ENCODE measurements at regions not wholly inside any gene's neighbourhood (a gene's known extent, or its start where the extent isn't known, plus 50 kb on each side); places are given as distances from the start of the nearest gene placed in this dataset.
"Not testable (repeated sequence)": the region's sequence is repeated elsewhere in the genome, so short reads cannot be mapped to it uniquely, and the experiment has no call there.

DNA sequence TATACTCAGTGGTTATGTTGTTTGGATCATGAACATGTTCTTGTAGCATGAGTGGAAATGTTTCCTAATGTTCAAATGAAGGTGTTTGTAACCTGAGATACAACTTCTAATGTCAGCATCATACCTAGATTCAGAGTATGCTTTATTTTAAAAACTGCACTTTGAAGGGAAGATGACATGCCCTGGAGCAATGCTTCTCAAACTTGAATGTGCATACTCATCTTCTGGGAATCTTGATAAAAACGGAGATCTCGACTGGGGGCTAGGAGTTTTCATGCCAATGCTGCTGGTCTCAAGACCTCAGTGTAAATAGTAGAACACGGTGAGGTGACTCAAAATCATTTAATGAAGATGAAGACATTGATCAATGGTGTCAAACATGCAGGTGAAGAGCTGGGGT, 440.0 kb upstream of the NOX3 start:
- in situ Hi-C loops (cut with MboI; ENCODE audit: low sequenced_read_pairs), result no loop called here

DNA sequence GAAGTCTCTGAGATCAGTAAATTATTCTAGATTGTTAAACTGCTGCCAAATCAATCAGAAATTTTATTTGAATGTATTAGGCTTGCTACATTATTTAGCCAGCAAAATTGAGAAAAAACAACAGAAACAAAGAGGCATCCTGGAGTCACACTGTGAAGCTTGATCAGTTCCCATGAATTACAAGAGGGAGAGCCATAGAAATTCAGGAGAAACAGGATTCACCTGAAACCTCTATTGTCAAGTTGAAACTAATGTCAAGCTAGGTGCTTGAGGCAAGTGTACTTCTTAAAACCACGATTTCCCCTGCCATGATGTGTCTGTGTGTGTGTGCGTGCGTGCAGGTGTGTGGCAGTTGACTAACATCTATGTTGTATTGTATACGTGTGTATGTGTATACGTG, 439.1 kb upstream of the NOX3 start:
- in situ Hi-C loops (cut with MboI; ENCODE audit: low sequenced_read_pairs), result no loop called here

DNA sequence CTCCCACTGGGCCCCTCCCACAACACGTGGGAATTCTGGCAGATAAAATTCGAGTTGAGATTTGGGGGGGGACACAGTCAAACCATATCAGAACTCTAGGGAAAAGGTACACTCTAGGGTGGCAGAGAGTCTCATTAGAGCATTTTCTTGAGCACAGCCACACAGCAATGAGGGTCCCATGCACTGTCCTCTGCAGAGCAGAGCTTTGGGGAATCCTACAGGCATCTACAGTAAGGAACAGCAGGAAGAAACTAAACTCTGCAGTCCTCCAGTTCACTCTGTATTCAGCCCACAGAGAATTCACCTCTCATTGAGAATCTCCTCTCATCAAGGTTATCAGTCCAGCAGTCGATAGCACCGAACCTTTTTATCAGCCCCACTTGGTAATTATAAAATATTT, 438.6 kb upstream of the NOX3 start:
- in situ Hi-C loops (cut with MboI; ENCODE audit: low sequenced_read_pairs), result no loop called here

DNA sequence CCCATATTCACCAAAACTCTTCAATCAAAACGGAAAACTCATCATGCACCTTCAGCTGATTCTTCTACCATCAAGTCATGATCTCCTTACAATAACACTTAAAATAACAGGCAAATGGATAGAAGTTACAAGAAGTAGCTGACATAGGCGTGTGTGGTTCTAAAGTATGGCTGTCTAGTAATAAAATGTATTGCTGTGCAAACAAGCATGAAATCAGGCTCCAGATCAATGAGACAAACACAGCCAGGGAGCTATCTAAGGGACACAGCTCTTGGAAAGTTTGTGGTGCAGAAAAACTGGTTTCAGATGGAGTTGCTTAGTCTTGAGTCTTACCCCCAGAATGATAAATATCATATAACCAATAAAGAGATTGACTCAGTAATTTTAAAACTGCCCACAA, 434.8 kb upstream of the NOX3 start:
- in situ Hi-C loops (cut with MboI; ENCODE audit: low sequenced_read_pairs), result no loop called here

DNA sequence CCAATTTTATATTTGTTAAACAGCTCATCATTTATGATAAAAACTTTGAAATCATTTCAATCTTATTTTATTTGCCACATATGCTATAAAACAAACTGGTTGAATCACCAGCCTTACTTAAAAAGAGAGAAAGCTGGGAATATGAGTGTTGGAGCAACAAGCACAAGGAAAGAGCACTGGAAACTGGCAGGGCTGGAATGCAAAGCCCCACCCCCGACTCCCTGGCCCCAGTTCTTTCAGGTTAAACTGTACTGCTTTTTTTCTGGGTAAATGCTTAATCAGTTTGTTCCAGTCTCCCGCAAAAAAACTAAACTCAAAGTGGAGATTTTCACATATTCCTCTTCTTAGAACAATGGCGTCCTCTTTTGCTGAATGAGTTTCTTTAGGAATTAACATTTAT, 433.8 kb upstream of the NOX3 start:
- in situ Hi-C loops (cut with MboI; ENCODE audit: low sequenced_read_pairs), result no loop called here

DNA sequence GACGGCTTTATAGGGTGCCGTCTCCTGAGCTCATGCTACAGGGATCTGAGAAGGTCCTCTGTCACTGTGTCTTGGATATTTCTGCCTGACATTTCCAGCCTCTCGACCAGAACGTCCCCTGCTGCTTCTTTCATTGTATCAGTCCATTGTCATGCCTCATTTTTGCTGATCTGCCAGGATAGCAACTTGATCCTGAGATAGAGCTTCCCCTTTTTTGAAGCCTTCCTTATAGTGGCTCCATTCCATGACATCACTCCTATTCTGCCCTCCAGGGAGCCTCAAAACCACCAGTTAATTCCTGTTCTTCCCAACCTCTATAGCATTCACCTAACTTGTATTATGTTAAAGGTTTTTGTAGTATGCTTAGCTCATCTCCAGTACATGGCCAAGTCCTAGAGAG, 431.8 kb upstream of the NOX3 start:
- in situ Hi-C loops (cut with MboI; ENCODE audit: low sequenced_read_pairs), result no loop called here

DNA sequence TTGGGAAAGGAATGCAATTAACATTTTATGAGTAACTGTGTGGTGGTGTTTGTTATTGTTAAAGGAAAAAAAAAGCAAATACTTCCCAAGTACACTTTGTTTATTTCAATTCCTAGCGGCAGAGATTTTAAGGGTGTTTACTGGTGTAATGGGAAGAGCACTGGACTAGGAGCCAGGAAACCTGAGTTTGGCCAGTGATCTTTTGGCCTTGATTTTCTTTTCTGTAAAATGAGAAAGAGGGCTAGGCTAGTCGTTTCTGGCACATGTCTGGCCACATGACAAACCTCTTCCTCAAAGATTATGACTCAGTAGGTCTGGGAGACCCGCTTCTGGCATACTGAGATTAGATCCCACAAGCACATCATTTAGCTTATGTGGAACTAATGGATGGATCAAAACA, 428.1 kb upstream of the NOX3 start:
- in situ Hi-C loops (cut with MboI; ENCODE audit: low sequenced_read_pairs), result no loop called here

DNA sequence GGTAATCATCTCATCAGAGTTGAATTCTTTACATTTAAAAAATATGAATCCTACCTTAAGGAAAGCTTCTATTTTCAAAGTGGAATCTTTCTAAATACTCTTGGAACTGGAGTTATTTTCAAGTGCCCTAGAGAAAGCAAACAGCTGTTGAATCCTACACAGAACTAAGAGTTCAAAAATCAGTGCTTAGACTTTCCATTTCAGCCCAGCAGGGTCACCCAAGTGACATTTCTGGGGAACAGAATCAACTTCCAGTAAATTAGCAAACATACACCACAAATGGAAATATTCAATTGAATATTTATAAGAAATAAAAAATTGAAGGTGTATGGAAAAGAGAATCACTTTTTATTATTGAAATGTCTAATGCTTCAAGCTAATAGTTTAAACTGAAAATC, 427.7 kb upstream of the NOX3 start:
- in situ Hi-C loops (cut with MboI; ENCODE audit: low sequenced_read_pairs), result no loop called here

DNA sequence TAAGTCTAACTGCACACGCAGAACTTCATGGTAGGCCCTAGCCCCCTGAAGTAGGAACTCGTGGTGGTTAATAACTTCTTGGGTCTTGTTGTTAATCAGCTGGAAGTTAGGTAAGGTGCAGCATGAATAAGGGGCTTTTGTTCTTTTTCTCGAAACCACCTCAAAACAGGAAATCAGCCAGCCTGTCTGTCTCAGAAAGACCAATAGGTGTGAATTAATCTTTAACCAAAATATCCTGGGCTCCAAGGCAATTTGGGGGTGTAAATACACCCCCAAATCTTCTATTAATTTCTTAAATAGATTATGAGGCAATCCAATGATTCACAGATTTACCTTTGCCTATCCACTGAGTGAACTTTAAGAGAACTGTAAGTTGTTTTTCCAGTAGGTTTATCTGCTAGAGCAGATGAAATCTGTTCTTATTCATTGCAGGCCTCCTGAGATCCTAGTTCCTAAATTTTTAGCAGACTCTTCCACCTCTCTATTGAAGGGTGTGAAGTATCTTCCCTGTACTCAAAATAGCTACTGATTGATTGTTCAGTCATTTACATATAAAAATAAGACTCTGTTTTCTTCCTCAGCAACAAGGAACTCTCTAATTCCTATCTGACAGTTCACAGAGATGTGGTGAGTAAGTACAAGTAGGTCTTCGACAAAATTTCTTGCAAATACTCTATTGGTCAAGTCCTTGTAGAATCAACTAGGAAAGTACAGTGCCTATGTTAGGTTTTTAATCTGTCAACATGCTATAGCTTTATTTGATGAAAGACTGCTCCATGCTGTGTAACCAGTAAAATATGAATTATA, 427.1 kb upstream of the NOX3 start:
- in situ Hi-C loops (cut with MboI; ENCODE audit: low sequenced_read_pairs), result no loop called here

DNA sequence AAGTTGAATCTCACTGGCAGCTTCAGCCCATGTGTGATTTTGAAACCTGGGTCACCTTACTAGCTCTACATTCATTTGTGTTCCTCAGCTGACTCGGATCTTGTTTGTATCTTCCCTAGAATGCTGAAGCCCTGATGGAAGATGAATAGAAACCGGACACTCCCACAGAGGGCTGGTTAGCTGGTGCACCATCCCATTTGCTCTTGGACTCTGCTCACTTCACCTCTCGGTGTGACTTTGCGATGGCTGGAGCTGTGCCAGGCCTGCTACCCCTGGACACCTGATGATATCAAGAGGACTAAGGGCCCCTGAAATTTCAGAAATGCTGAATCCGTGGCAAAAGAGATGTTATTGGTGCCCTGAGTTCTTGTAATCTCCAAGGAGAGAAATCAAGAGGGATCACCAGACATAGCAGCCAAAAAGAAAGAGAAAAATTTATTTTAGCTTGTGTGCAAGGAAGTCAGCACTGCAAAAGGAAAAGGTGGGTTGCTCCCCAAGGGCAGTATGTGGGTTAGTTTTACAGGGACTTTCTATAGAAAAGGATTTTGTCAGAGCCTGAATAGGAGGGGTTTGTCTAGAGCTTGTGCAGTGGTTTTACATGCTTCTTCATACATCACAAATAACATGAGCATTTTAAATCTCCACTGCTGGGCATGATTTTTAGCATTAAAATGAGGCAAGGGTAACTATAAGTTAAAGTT, 426.3 kb upstream of the NOX3 start:
- in situ Hi-C loops (cut with MboI; ENCODE audit: low sequenced_read_pairs), result no loop called here

DNA sequence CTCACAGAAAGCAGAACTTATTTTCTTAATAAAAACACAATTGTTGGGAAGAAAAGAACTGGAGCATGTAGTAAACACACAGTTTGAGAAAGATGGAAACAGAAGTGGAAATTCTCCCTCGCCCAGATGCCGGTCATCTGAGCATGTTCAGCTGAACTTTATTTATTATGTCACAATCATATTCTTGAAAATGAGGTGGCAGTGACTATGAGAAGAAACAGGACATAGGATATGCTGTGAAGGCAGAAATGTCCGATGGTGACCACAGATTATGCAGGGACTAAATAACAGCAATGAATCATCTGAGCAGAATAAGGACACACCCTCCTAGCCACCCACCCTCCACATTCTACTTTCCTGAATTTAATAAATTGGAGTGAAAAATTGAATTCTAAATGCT, 425.3 kb upstream of the NOX3 start:
- in situ Hi-C loops (cut with MboI; ENCODE audit: low sequenced_read_pairs), result no loop called here

DNA sequence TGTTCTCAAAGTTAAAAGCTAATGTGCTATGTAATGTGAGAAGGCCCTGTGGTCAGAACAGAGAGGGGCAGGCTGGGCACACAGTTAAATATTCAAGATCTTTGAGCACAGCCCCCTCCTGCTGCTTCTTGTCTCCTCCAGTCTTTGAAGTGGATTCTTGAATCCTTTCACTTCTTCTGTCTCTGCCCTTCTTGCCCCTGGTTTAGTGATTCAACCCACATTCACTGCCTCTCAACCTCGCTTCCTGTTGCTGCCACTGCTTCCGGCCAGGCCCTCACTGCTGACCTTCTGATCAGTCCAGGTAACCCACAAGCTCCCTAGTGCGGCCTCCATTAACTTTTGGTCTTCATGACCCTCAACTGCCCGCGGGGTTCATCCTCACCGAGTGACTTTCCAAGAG, 417.3 kb upstream of the NOX3 start:
- in situ Hi-C loops (cut with MboI; ENCODE audit: low sequenced_read_pairs), result no loop called here

DNA sequence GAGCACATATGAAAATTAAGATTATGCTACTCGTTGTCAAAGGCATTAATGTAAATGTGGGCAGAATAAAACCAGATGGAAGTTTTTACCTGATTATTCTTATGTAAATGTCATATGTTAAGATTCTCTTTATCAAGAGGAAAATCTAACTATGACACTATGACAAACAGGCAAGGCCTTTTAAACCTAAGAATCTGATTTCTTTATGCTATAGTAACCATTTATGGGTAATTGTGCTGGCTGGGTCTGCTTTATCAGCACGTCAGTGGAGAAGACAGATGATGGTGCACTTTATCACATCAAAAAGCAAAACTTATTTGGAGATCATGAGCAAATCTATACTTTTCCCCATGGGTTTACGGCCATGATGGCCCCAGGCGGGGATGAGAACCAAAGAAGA, 412.0 kb upstream of the NOX3 start:
- in situ Hi-C loops (cut with MboI; ENCODE audit: low sequenced_read_pairs), result no loop called here

DNA sequence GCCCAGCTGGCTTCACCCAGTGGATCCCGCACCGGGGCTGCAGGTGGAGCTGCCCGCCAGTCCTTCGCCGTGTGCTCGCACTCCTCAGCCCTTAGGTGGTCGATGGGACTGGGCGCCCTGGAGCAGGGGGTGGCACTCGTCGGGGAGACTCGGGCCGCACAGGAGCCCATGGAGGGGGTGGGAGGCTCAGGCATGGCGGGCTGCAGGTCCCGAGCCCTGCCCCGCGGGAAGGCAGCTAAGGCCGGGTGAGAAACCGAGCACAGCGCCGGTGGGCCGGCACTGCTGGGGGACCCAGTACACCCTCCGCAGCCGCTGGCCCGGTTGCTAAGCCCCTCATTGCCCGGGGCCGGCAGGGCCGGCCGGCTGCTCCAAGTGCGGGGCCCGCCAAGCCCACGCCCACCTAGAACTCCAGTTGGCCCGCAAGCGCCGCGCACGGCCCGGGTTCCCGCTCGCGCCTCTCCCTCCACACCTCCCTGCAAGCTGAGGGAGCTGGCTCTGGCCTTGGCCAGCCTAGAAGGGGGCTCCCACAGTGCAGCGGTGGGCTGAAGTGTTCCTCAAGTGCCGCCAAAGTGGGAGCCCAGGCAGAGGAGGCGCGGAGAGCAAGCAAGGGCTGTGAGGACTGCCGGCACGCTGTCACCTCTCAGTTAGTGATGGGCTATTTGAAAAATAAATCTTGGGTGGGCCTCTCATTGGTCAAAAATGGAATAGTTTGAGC, 411.2 kb upstream of the NOX3 start:
- in situ Hi-C loops (cut with MboI; ENCODE audit: low sequenced_read_pairs), result not testable (repeated sequence)

DNA sequence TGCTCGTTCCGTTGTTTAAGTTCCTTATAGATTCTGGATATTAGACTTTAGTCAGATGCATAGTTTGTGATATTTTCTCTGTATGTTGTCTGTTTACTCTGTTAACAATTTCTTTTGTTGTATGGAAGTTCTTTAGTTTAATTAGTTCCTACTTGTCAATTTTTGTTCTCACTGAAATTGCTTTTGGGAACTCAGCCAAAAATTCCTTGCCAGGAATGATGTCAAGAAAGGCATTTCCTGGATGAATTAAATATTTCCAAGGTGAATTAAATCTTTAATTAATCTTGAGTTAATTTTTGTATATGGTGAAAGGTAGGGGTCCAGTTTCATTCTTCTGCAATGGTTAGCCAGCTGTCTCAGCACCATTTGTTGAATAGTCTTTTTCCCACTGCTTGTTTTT, 406.2 kb upstream of the NOX3 start:
- in situ Hi-C loops (cut with MboI; ENCODE audit: low sequenced_read_pairs), result no loop called here

DNA sequence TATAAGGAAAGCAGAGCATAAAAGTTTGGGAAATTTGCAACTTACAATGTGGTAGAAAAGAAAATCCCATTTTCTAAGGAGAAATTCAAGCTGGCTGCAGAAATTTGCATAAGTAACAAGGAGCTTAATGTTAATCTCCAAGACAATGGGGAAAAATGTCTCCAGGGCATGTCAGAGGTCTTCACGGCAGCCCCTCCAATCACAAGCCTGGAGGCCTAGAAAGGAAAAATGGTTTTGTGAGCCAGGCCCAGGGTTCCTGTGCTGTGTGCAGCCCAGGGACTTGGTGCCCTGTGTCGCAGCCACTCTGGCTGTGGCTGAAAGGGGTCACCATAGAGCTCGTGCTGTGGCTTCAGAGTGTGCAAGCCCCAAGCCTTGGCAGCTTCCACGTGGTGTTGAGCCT, 403.3 kb upstream of the NOX3 start:
- in situ Hi-C loops (cut with MboI; ENCODE audit: low sequenced_read_pairs), result not testable (repeated sequence)

DNA sequence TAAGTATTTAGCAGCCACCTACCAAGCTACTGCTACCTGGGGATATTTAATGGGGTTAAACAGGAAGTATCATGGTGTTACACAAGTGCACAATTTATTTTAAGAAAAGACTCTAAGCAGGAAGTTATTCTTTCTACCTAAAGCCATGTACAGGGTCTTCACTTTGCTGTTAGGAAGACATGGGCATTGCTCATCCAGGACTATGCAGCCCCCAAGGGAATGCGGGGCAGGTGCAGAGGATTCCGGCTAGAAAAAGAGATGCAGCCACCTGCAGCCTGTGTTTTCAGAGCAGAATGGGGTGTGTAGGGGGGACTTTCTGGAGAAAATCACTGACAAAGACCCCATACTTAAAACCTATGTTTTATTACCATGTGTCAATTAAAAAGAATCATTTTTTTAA, 399.1 kb upstream of the NOX3 start:
- in situ Hi-C loops (cut with MboI; ENCODE audit: low sequenced_read_pairs), result no loop called here

DNA sequence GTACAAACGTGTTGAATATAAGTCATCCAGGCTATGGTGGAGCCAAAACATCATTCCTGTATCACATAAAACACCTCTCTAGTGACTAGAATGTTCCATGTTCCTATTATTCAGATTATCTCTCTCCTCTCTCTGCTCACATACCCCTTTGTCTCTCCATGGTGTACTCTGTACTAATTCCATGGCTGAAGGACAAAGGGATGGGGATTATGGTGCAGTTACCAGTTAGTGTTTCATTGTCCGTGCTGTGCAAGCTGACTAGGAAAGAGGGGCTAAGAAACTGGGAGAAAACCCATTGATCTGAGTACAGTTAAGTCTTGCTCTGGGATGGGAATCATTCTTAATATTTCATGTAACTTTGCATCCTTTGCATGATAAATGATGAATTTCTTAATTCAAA, 397.4 kb upstream of the NOX3 start:
- in situ Hi-C loops (cut with MboI; ENCODE audit: low sequenced_read_pairs), result no loop called here

DNA sequence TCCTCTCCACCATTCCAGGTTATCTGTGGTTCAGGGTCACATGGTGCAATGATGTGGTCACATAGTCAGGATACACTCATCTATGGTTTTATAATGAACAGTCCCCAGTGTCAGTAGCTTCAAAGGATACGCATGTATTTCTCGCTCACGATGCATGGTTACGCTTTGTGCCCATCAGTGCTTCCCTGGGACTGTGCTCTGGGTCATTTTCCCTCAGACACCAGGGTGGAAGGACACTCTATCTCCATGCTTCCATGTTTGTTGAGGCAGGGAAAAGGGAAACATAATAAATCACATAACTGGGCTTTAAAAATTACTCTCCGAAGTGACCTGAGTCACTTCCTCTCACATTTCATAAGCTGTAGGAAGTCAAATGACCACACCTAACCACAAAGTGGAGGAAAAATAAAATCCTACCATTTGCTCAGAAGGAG, 394.8 kb upstream of the NOX3 start:
- in situ Hi-C loops (cut with MboI; ENCODE audit: low sequenced_read_pairs), result no loop called here

DNA sequence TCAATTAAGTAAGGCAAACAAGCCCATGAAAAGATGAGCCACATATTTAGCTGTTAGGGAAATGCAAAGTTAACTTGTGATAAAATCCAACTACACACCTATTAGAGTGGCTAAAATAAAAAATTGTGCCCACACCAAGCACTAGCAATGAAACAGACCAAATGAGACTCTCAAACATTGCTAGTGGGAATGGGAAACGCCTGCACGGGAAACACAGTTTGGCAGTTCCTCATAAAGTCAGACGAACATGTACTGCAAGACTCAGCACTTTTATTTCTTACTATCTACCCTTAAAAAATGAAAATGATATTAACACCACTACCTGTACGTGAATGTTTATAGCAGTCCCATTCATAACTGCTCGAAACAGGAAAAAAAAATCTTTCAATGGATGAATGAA, 392.1 kb upstream of the NOX3 start:
- in situ Hi-C loops (cut with MboI; ENCODE audit: low sequenced_read_pairs), result no loop called here

DNA sequence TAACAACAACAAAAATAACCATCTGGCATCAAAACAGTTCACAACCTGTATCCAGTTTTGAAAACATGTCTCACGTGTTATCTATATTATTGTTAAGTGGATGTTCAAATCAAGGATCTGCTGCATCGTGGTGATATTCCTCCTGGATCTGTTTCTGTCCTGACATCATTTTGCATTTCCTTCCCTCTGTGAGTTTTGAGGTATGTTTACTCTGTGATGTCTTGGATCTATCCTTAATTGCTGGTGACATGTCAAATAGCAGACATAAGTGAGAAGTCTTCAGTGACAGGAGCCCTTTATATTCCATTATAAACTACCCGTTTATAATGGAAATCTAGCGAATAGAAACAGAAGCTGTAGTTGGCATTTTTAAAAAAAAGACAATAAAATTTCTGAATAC, 381.8 kb upstream of the NOX3 start:
- in situ Hi-C loops (cut with MboI; ENCODE audit: low sequenced_read_pairs), result no loop called here

DNA sequence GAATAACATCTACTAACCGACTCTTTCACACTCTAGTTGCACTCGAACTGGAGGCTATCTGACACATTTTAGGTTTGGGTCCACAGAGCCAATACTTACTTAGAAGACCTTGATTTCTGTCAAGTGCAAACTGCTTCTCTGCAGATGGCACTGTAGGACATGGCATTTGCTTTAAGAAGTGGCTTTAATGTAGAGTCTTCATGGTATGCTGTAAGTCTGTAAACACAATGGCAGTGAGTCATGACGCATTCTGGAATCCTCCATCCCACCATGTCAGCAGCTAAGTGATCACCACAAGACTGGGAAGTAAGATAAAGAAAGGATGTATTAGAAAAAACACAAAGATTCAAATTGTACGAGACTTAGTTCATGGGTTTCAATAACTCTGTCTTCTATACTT, 377.0 kb upstream of the NOX3 start:
- in situ Hi-C loops (cut with MboI; ENCODE audit: low sequenced_read_pairs), result no loop called here
